OCI-LY3 (cell line): ENCODE measurements at regions not wholly inside any gene's neighbourhood (a gene's known extent, or its start where the extent isn't known, plus 50 kb on each side); places are given as distances from the start of the nearest gene placed in this dataset.

ENCODE experiments used
- CTCF ChIP-seq: fragments of 200-600, 300-600 bp; sonication (generic); IDR thresholded peaks from 2 replicates; pipeline ENCODE4 v1.5.1; 2014; ENCODE audit warnings: antibody characterized with exemption, low read length, low read depth
- EZH2phosphoT487 ChIP-seq: fragments of 200-600 bp; shearing (Covaris generic); IDR thresholded peaks from 2 replicates; pipeline ENCODE4 v1.6.1; 2018; ENCODE audit warnings: antibody characterized with exemption, mixed run types, low read depth

- no peak for TF ChIP-seq CTCF
- TF ChIP-seq EZH2phosphoT487, result no peak
Observed at GRCh38 chr5:157965040-157965678, 106.2 kb upstream of the CLINT1 start.
